SIG-M5 (cell line): ENCODE measurements at regions not wholly inside any gene's neighbourhood (a gene's known extent, or its start where the extent isn't known, plus 50 kb on each side); places are given as distances from the start of the nearest gene placed in this dataset.
"Not testable (repeated sequence)": the region's sequence is repeated elsewhere in the genome, so short reads cannot be mapped to it uniquely, and the experiment has no call there.

Source experiments
- DNase-seq: peaks from one replicate; lab custom pipeline; 2025; lab: John Stamatoyannopoulos, UW

GRCh38 chr3:6435951-6436350 is 425.0 kb upstream of the GRM7 start:
- no peak for DNase-seq

- DNase-seq, result no peak
These were observed 423.3 kb upstream of the GRM7 start for GRCh38 chr3:6437631-6438030.

GRCh38 chr3:6438031-6438430 is 422.9 kb upstream of the GRM7 start:
- no peak for DNase-seq

GRCh38 chr3:6439226-6439625 is 421.7 kb upstream of the GRM7 start:
- DNase-seq, result no peak

GRCh38 chr3:6439824-6440223 is 421.1 kb upstream of the GRM7 start:
- no peak for DNase-seq

- no peak for DNase-seq
These were observed 415.8 kb upstream of the GRM7 start for GRCh38 chr3:6444888-6445658.

GRCh38 chr3:6447166-6447801 is 413.6 kb upstream of the GRM7 start:
- no peak for DNase-seq

GRCh38 chr3:6448011-6448410 is 412.9 kb upstream of the GRM7 start:
- no peak for DNase-seq

GRCh38 chr3:6449099-6449498 is 411.8 kb upstream of the GRM7 start:
- no peak for DNase-seq

- no peak for DNase-seq
These were observed 407.9 kb upstream of the GRM7 start for GRCh38 chr3:6452974-6453373.

- no peak for DNase-seq
These were observed 405.9 kb upstream of the GRM7 start for GRCh38 chr3:6455031-6455430.

- no peak for DNase-seq
These were observed 393.7 kb upstream of the GRM7 start for GRCh38 chr3:6467186-6467585.

GRCh38 chr3:6468589-6468988 is 392.3 kb upstream of the GRM7 start:
- DNase-seq, result no peak

- DNase-seq, result no peak
These were observed 389.2 kb upstream of the GRM7 start for GRCh38 chr3:6471744-6472143.

- DNase-seq, result not testable (repeated sequence)
These were observed 370.2 kb upstream of the GRM7 start for GRCh38 chr3:6490487-6491327.

GRCh38 chr3:6491768-6492167 is 369.1 kb upstream of the GRM7 start:
- DNase-seq, result no peak

- no peak for DNase-seq
These were observed 368.6 kb upstream of the GRM7 start for GRCh38 chr3:6492306-6492705.

GRCh38 chr3:6498944-6499343 is 362.0 kb upstream of the GRM7 start:
- not testable (repeated sequence) for DNase-seq

- no peak for DNase-seq
These were observed 356.6 kb upstream of the GRM7 start for GRCh38 chr3:6504347-6504746.

GRCh38 chr3:6504834-6505233 is 356.1 kb upstream of the GRM7 start:
- no peak for DNase-seq

GRCh38 chr3:6508410-6508759 is 352.5 kb upstream of the GRM7 start:
- no peak for DNase-seq

- no peak for DNase-seq
These were observed 351.3 kb upstream of the GRM7 start for GRCh38 chr3:6509576-6509975.

GRCh38 chr3:6510713-6511112 is 350.2 kb upstream of the GRM7 start:
- DNase-seq, result no peak
